ENCODE measurements at regions not wholly inside any gene's neighbourhood (a gene's known extent, or its start where the extent isn't known, plus 50 kb on each side); places are given as distances from the start of the nearest gene placed in this dataset.

- TF ChIP-seq POLR2AphosphoS5 (IDR thresholded peaks at IDR 0.05) = no peak
These were observed 796.3 kb downstream of the DIAPH3 start (continued) for GRCh38 chr13:59367467-59367866.

GRCh38 chr13:59367904-59368303 lies 795.8 kb downstream of the DIAPH3 start:
- Histone ChIP-seq H3K9me3 (ENCODE audit: low read length) (no peaks in the 10 kb centered on the region), H3K9me2 (ENCODE audit: insufficient read depth, low read length) (no peaks in the 10 kb centered on the region), H3K36me3 (ENCODE audit: insufficient read depth, low read length) (no peaks in the 10 kb centered on the region), H3K79me2 (replicated peaks; ENCODE audit: insufficient read depth, low read length) (no peaks in the 10 kb centered on the region), H4K20me1 (ENCODE audit: insufficient read depth) (no peaks in the 10 kb centered on the region), H3K4me3 (ENCODE audit: low read length) (no peak overlapping the region), H3K9ac (ENCODE audit: low read length) (no peak overlapping the region), H2AFZ (ENCODE audit: low read depth, low read length) (no peak overlapping the region), H3K27me3 (ENCODE audit: insufficient read depth, low read depth, low read length) (no peaks in the 10 kb centered on the region), H3F3A (ENCODE audit: insufficient read depth, low read length, poor library complexity, severe bottlenecking) (no peaks in the 10 kb centered on the region), H3K4me2 (ENCODE audit: low read length) (no peak overlapping the region), H3K27ac (ENCODE audit: low read length) (no peak overlapping the region)
- TF ChIP-seq POLR2AphosphoS5 (IDR thresholded peaks at IDR 0.05) = no peak
- TF ChIP-seq EZH2 (IDR thresholded peaks at IDR 0.05; ENCODE audit: borderline replicate concordance, insufficient read depth, low read length, poor library complexity, severe bottlenecking) = no peak
- TF ChIP-seq MXI1 (conservative IDR thresholded peaks at IDR 0.05; ENCODE audit: poor library complexity, severe bottlenecking) = no peak
- no peak for TF ChIP-seq RAD21 (conservative IDR thresholded peaks at IDR 0.05)
- no peak for TF ChIP-seq EP300 (conservative IDR thresholded peaks at IDR 0.05; ENCODE audit: poor library complexity, severe bottlenecking)
- no peak for TF ChIP-seq SMC3 (conservative IDR thresholded peaks at IDR 0.05; ENCODE audit: poor library complexity)
- TF ChIP-seq TAF1 (IDR thresholded peaks at IDR 0.05; ENCODE audit: low read depth) = no peak
- TF ChIP-seq, protein P1, sequence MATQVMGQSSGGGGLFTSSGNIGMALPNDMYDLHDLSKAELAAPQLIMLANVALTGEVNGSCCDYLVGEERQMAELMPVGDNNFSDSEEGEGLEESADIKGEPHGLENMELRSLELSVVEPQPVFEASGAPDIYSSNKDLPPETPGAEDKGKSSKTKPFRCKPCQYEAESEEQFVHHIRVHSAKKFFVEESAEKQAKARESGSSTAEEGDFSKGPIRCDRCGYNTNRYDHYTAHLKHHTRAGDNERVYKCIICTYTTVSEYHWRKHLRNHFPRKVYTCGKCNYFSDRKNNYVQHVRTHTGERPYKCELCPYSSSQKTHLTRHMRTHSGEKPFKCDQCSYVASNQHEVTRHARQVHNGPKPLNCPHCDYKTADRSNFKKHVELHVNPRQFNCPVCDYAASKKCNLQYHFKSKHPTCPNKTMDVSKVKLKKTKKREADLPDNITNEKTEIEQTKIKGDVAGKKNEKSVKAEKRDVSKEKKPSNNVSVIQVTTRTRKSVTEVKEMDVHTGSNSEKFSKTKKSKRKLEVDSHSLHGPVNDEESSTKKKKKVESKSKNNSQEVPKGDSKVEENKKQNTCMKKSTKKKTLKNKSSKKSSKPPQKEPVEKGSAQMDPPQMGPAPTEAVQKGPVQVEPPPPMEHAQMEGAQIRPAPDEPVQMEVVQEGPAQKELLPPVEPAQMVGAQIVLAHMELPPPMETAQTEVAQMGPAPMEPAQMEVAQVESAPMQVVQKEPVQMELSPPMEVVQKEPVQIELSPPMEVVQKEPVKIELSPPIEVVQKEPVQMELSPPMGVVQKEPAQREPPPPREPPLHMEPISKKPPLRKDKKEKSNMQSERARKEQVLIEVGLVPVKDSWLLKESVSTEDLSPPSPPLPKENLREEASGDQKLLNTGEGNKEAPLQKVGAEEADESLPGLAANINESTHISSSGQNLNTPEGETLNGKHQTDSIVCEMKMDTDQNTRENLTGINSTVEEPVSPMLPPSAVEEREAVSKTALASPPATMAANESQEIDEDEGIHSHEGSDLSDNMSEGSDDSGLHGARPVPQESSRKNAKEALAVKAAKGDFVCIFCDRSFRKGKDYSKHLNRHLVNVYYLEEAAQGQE (IDR thresholded peaks at IDR 0.05; ENCODE audit: borderline replicate concordance) = no peak
- no peak for TF ChIP-seq CTCF (IDR thresholded peaks at IDR 0.05; ENCODE audit: poor library complexity, severe bottlenecking)

DNA sequence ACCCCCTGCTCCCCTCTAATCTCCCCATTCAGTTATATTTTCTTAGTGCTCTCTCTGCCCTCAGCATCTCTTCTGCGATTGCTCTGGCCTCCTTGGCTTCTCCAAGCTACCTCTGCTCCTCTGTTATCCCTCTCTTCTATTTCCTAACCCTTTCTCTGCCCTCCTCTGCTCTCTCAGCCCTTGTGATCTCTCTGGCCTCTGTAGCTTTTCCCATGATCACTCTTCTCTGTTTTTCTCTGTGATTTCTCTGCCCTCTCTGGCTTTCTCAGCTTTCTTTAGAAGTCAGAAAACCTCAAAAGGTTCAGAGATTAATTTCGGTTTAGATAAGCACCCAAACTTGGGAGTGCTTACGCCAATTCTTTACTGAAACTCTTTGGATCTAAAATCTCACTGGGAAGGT lies 795.0 kb downstream of the DIAPH3 start:
- no peak overlapping the region for H3K9ac ChIP-seq (ENCODE audit: low read length)
- no peaks in the 10 kb centered on the region for H3K9me2 ChIP-seq (ENCODE audit: insufficient read depth, low read length)
- H3K36me3 ChIP-seq (ENCODE audit: insufficient read depth, low read length) = no peaks in the 10 kb centered on the region
- no peaks in the 10 kb centered on the region for H4K20me1 ChIP-seq (ENCODE audit: insufficient read depth)
- H3K4me3 ChIP-seq (ENCODE audit: low read length) = no peak overlapping the region
- H3K27me3 ChIP-seq (ENCODE audit: insufficient read depth, low read depth, low read length) = no peaks in the 10 kb centered on the region
- no peaks in the 10 kb centered on the region for H3K79me2 ChIP-seq (replicated peaks; ENCODE audit: insufficient read depth, low read length)
- no peak overlapping the region for H3K27ac ChIP-seq (ENCODE audit: low read length)
- no peak overlapping the region for H2AFZ ChIP-seq (ENCODE audit: low read depth, low read length)
- no peak for TF ChIP-seq MXI1 (conservative IDR thresholded peaks at IDR 0.05; ENCODE audit: poor library complexity, severe bottlenecking)
- TF ChIP-seq POLR2AphosphoS5 (IDR thresholded peaks at IDR 0.05) = no peak
- no peak for TF ChIP-seq EP300 (conservative IDR thresholded peaks at IDR 0.05; ENCODE audit: poor library complexity, severe bottlenecking)
- TF ChIP-seq EZH2 (IDR thresholded peaks at IDR 0.05; ENCODE audit: borderline replicate concordance, insufficient read depth, low read length, poor library complexity, severe bottlenecking) = no peak
- TF ChIP-seq RAD21 (conservative IDR thresholded peaks at IDR 0.05) = no peak
- TF ChIP-seq TAF1 (IDR thresholded peaks at IDR 0.05; ENCODE audit: low read depth) = no peak
- TF ChIP-seq, protein P1 (IDR thresholded peaks at IDR 0.05; ENCODE audit: borderline replicate concordance) = no peak
- TF ChIP-seq CTCF (IDR thresholded peaks at IDR 0.05; ENCODE audit: poor library complexity, severe bottlenecking) = no peak
- TF ChIP-seq SMC3 (conservative IDR thresholded peaks at IDR 0.05; ENCODE audit: poor library complexity) = no peak
- no peaks in the 10 kb centered on the region for H3F3A ChIP-seq (ENCODE audit: insufficient read depth, low read length, poor library complexity, severe bottlenecking)
- H3K4me2 ChIP-seq (ENCODE audit: low read length) = no peak overlapping the region
- no peaks in the 10 kb centered on the region for H3K9me3 ChIP-seq (ENCODE audit: low read length)
